ENCODE measurements at regions not wholly inside any gene's neighbourhood (a gene's known extent, or its start where the extent isn't known, plus 50 kb on each side); places are given as distances from the start of the nearest gene placed in this dataset.

- H3K9ac ChIP-seq (ENCODE audit: low read depth in 1 of 2, low read length in 2 of 2), result no peak overlapping the region
- 73% methylated on average over 2 of the region's 2 CpGs for WGBS
- no peak for TF ChIP-seq MAX (IDR thresholded peaks at IDR 0.05)
- no peak for TF ChIP-seq YY1 (IDR thresholded peaks at IDR 0.05)
- no peak for TF ChIP-seq HNF4A (conservative IDR thresholded peaks at IDR 0.05)
- TF ChIP-seq EGR1 (IDR thresholded peaks at IDR 0.05; ENCODE audit: low read depth in 2 of 2), result no peak
- no peak for TF ChIP-seq JUND (IDR thresholded peaks at IDR 0.05)
- no peak for TF ChIP-seq FOXA2 (IDR thresholded peaks at IDR 0.05)
- no peak for TF ChIP-seq ZBTB33 (IDR thresholded peaks at IDR 0.05)
Measured at GRCh38 chr5:60356745-60357144, 343.2 kb downstream of the DEPDC1B start.

GRCh38 chr5:60355181-60355580, 344.8 kb downstream of the DEPDC1B start:
- H3K36me3 ChIP-seq (ENCODE audit: control insufficient read depth in 4 of 4, insufficient read depth in 3 of 4, low read depth in 1 of 4, low read length in 3 of 4), result no peaks in the 10 kb centered on the region
- H3K27me3 ChIP-seq (ENCODE audit: control insufficient read depth in 4 of 4, insufficient read depth in 4 of 4, low read length in 3 of 4), result peaks cover 0 to 3% (median 0%) of the 10 kb centered on the region in 4 donors
- no peak overlapping the region for H3K27ac ChIP-seq (ENCODE audit: low read depth in 1 of 2, low read length in 2 of 2)
- H3K9ac ChIP-seq (ENCODE audit: low read depth in 1 of 2, low read length in 2 of 2), result no peak overlapping the region
- no peaks in the 10 kb centered on the region for H3K9me3 ChIP-seq (ENCODE audit: control insufficient read depth in 4 of 4, low read length in 3 of 4)
- no peaks in the 10 kb centered on the region for H3K4me1 ChIP-seq (ENCODE audit: control insufficient read depth in 4 of 4, insufficient read depth in 4 of 4, low read length in 3 of 4)
- TF ChIP-seq RAD21 (IDR thresholded peaks at IDR 0.05), result no peak
- no peak for TF ChIP-seq ATF3 (IDR thresholded peaks at IDR 0.05)
- no peak for TF ChIP-seq HNF4G (IDR thresholded peaks at IDR 0.05)
- no peak for TF ChIP-seq NR2F2 (IDR thresholded peaks at IDR 0.05)
- no peak for TF ChIP-seq SP1 (IDR thresholded peaks at IDR 0.05)
- no peak for TF ChIP-seq EGR1 (IDR thresholded peaks at IDR 0.05; ENCODE audit: low read depth in 2 of 2)
- TF ChIP-seq ZBTB33 (IDR thresholded peaks at IDR 0.05), result no peak
- TF ChIP-seq JUND (IDR thresholded peaks at IDR 0.05), result no peak
- no peak overlapping the region for H3K4me3 ChIP-seq (ENCODE audit: low read depth in 1 of 3, low read length in 3 of 3)
- DNase-seq (ENCODE audit: low spot score), result no peak

More at GRCh38 chr5:60356745-60357144, 343.2 kb downstream of the DEPDC1B start:
- Histone ChIP-seq H3K4me3 (ENCODE audit: low read depth in 1 of 3, low read length in 3 of 3) (no peak overlapping the region), H3K36me3 (ENCODE audit: control insufficient read depth in 4 of 4, insufficient read depth in 3 of 4, low read depth in 1 of 4, low read length in 3 of 4) (no peaks in the 10 kb centered on the region), H3K27me3 (ENCODE audit: control insufficient read depth in 4 of 4, insufficient read depth in 4 of 4, low read length in 3 of 4) (peaks cover 0 to 3% (median 0%) of the 10 kb centered on the region in 4 donors), H3K4me1 (ENCODE audit: control insufficient read depth in 4 of 4, insufficient read depth in 4 of 4, low read length in 3 of 4) (no peaks in the 10 kb centered on the region), H3K9me3 (ENCODE audit: control insufficient read depth in 4 of 4, low read length in 3 of 4) (no peaks in the 10 kb centered on the region), H3K27ac (ENCODE audit: low read depth in 1 of 2, low read length in 2 of 2) (no peak overlapping the region)
- no peak for DNase-seq (ENCODE audit: low spot score)

- 92% methylated on average over 1 of the region's 1 CpG for WGBS
- peaks cover 0 to 3% (median 0%) of the 10 kb centered on the region in 4 donors for H3K27me3 ChIP-seq (ENCODE audit: control insufficient read depth in 4 of 4, insufficient read depth in 4 of 4, low read length in 3 of 4)
- no peaks in the 10 kb centered on the region for H3K4me1 ChIP-seq (ENCODE audit: control insufficient read depth in 4 of 4, insufficient read depth in 4 of 4, low read length in 3 of 4)
- no peak overlapping the region for H3K27ac ChIP-seq (ENCODE audit: low read depth in 1 of 2, low read length in 2 of 2)
- H3K9ac ChIP-seq (ENCODE audit: low read depth in 1 of 2, low read length in 2 of 2), result no peak overlapping the region
- H3K9me3 ChIP-seq (ENCODE audit: control insufficient read depth in 4 of 4, low read length in 3 of 4), result no peaks in the 10 kb centered on the region
- no peak for DNase-seq (ENCODE audit: low spot score)
- H3K4me3 ChIP-seq (ENCODE audit: low read depth in 1 of 3, low read length in 3 of 3), result no peak overlapping the region
- H3K36me3 ChIP-seq (ENCODE audit: control insufficient read depth in 4 of 4, insufficient read depth in 3 of 4, low read depth in 1 of 4, low read length in 3 of 4), result no peaks in the 10 kb centered on the region
- no peak for TF ChIP-seq REST (IDR thresholded peaks at IDR 0.05)
- no peak for TF ChIP-seq FOXA2 (IDR thresholded peaks at IDR 0.05)
- TF ChIP-seq FOXA1 (IDR thresholded peaks at IDR 0.05), result no peak
- TF ChIP-seq ZBTB33 (IDR thresholded peaks at IDR 0.05), result no peak
- no peak for TF ChIP-seq RXRA (IDR thresholded peaks at IDR 0.05)
- no peak for TF ChIP-seq HNF4G (IDR thresholded peaks at IDR 0.05)
- TF ChIP-seq GABPA (IDR thresholded peaks at IDR 0.05 in 1 of 2, conservative IDR thresholded peaks at IDR 0.05 in 1 of 2), result no peak
- no peak for TF ChIP-seq JUND (IDR thresholded peaks at IDR 0.05)
- TF ChIP-seq YY1 (IDR thresholded peaks at IDR 0.05), result no peak
- no peak for TF ChIP-seq SP1 (IDR thresholded peaks at IDR 0.05)
Measured at GRCh38 chr5:60354311-60354710, 345.7 kb downstream of the DEPDC1B start.

Measured in liver (tissue), 7 donors.